ENCODE measurements at regions not wholly inside any gene's neighbourhood (a gene's known extent, or its start where the extent isn't known, plus 50 kb on each side); places are given as distances from the start of the nearest gene placed in this dataset.

DNA sequence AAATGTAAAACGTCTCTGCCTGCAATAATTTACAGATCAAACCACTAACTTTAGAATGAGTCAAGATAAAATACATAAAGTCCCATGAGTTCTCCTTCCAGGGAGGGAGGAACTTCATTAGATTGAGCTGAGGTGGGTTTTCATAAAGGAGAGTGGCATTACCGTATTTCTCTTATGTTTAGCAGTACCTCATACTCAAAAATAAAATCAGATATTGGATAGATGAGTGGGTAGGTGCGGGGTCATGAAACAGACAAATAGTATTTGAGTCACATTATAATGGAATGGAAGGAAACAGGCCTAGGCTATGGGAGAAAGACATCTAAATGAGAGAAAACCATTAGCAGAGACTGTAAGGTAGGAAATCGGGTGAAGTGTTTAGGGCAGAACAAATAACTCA, 166.1 kb upstream of the SMLR1 start:
- TF ChIP-seq, protein P1, sequence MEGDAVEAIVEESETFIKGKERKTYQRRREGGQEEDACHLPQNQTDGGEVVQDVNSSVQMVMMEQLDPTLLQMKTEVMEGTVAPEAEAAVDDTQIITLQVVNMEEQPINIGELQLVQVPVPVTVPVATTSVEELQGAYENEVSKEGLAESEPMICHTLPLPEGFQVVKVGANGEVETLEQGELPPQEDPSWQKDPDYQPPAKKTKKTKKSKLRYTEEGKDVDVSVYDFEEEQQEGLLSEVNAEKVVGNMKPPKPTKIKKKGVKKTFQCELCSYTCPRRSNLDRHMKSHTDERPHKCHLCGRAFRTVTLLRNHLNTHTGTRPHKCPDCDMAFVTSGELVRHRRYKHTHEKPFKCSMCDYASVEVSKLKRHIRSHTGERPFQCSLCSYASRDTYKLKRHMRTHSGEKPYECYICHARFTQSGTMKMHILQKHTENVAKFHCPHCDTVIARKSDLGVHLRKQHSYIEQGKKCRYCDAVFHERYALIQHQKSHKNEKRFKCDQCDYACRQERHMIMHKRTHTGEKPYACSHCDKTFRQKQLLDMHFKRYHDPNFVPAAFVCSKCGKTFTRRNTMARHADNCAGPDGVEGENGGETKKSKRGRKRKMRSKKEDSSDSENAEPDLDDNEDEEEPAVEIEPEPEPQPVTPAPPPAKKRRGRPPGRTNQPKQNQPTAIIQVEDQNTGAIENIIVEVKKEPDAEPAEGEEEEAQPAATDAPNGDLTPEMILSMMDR (conservative IDR thresholded peaks at IDR 0.05 in 1 of 2, IDR thresholded peaks at IDR 0.05 in 1 of 2; ENCODE audit: low read depth in 1 of 2, low read length in 2 of 2) = no peak
- TF ChIP-seq EZH2 (IDR thresholded peaks at IDR 0.05; ENCODE audit: low read length, missing control alignments) = no peak
